DND-41 (cell line): ENCODE measurements at regions not wholly inside any gene's neighbourhood (a gene's known extent, or its start where the extent isn't known, plus 50 kb on each side); places are given as distances from the start of the nearest gene placed in this dataset.

Source experiments
- ATAC-seq: fragments of 200-7000 bp; cut with Tn5 transposase; 3 replicates; pipeline ENCODE4 v1.9.1; 2021; ENCODE audit warnings: low read depth; ENCODE audit not compliant: insufficient read depth
- DNase-seq: peaks from one replicate; pipeline ENCODE4 v3.0.0-alpha.2; 2020
- H2AFZ ChIP-seq: 2 replicates; pipeline ENCODE4 v1.6.0; 2012; ENCODE audit warnings: low read depth, low read length
- H3K27ac ChIP-seq: 2 replicates; pipeline ENCODE4 v1.5.1; 2012; ENCODE audit warnings: low read length, inconsistent platforms
- H3K27me3 ChIP-seq: fragments of 200-600 bp; sonication (generic); 2 replicates; pipeline ENCODE4 v1.6.0; 2012; ENCODE audit warnings: low read length, mild to moderate bottlenecking, inconsistent platforms; ENCODE audit not compliant: insufficient read depth, poor library complexity
- H3K36me3 ChIP-seq: 2 replicates; pipeline ENCODE4 v1.5.1; 2012; ENCODE audit warnings: low read length, inconsistent platforms; ENCODE audit not compliant: insufficient read depth
- H3K4me1 ChIP-seq: 2 replicates; pipeline ENCODE4 v1.5.1; 2012; ENCODE audit warnings: mild to moderate bottlenecking, low read length; ENCODE audit not compliant: insufficient read depth
- H3K4me2 ChIP-seq: 2 replicates; pipeline ENCODE4 v1.6.0; 2012; ENCODE audit warnings: mild to moderate bottlenecking, moderate library complexity, low read length, inconsistent platforms; ENCODE audit not compliant: insufficient read depth
- H3K4me3 ChIP-seq, 2 experiments: fragments of 200-600 bp in 1 of 2; shearing (Covaris generic) in 1 of 2; 2 replicates each; pipeline ENCODE4 v1.5.1; 2012 to 2016; ENCODE audit warnings: inconsistent platforms in 2 of 2, low read length in 2 of 2, mild to moderate bottlenecking in 2 of 2, low read depth in 1 of 2, moderate library complexity in 1 of 2
- H3K79me2 ChIP-seq: 2 replicates; pipeline ENCODE4 v1.6.0; 2012; ENCODE audit warnings: low read length, inconsistent platforms; ENCODE audit not compliant: insufficient read depth
- H3K9ac ChIP-seq: 2 replicates; pipeline ENCODE4 v1.6.0; 2012; ENCODE audit warnings: low read depth, mild to moderate bottlenecking, inconsistent platforms, low read length, moderate library complexity
- H3K9me3 ChIP-seq: 2 replicates; pipeline ENCODE4 v1.5.1; 2012; ENCODE audit warnings: low read length, moderate library complexity, mild to moderate bottlenecking, inconsistent platforms; ENCODE audit not compliant: insufficient read depth, severe bottlenecking
- H4K20me1 ChIP-seq: 2 replicates; pipeline ENCODE4 v1.6.0; 2012; ENCODE audit warnings: low read length; ENCODE audit not compliant: insufficient read depth
- EZH2 ChIP-seq: IDR thresholded peaks from 3 replicates; pipeline ENCODE4 v1.6.1; 2012; ENCODE audit warnings: borderline replicate concordance, low read depth, mild to moderate bottlenecking, moderate library complexity, low read length, inconsistent platforms; ENCODE audit not compliant: severe bottlenecking
- TF ChIP-seq, protein P1 (sequence below): IDR thresholded peaks from 2 replicates; pipeline ENCODE4 v1.5.1; 2012; ENCODE audit warnings: borderline replicate concordance, low read length, moderate library complexity, mild to moderate bottlenecking; ENCODE audit not compliant: poor library complexity, severe bottlenecking; ENCODE audit errors: extremely low read depth

GRCh38 chr2:187056416-187057334 lies 207.7 kb upstream of the ZSWIM2 start:
- Histone ChIP-seq H3K27me3 (no peaks in the 10 kb centered on the region), H3K36me3 (no peaks in the 10 kb centered on the region), H2AFZ (no peak overlapping the region), H3K9ac (no peak overlapping the region), H3K27ac (no peak overlapping the region), H3K9me3 (no peaks in the 10 kb centered on the region), H3K4me3 (no peak overlapping the region), H3K4me1 (no peaks in the 10 kb centered on the region), H3K4me2 (no peak overlapping the region), H4K20me1 (no peaks in the 10 kb centered on the region), H3K79me2 (no peaks in the 10 kb centered on the region)
- DNase-seq (no peak), ATAC-seq (no peak)
- no peak for TF ChIP-seq EZH2
- TF ChIP-seq, protein P1, sequence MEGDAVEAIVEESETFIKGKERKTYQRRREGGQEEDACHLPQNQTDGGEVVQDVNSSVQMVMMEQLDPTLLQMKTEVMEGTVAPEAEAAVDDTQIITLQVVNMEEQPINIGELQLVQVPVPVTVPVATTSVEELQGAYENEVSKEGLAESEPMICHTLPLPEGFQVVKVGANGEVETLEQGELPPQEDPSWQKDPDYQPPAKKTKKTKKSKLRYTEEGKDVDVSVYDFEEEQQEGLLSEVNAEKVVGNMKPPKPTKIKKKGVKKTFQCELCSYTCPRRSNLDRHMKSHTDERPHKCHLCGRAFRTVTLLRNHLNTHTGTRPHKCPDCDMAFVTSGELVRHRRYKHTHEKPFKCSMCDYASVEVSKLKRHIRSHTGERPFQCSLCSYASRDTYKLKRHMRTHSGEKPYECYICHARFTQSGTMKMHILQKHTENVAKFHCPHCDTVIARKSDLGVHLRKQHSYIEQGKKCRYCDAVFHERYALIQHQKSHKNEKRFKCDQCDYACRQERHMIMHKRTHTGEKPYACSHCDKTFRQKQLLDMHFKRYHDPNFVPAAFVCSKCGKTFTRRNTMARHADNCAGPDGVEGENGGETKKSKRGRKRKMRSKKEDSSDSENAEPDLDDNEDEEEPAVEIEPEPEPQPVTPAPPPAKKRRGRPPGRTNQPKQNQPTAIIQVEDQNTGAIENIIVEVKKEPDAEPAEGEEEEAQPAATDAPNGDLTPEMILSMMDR = no peak

DNA sequence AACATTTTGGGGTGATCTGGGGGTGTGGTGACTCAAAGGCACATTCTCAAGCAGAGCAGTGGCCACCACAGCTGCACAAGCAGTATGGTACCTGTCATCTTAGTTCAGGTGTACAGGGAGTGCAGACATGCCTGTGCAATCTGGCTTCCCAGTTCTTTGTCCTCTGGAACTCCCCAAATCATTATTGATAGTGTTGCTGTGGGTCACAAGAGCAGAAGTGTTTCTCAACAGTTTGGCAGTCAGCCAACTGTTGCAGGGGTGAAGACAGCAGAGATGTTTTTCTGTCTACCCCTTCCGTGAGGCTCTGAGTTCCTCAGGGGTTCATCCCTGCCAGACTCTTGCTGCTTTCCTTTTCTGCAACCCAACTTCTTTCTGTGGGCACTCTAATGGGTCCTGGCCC lies 206.5 kb upstream of the ZSWIM2 start:
- Histone ChIP-seq H4K20me1 (no peaks in the 10 kb centered on the region), H3K4me3 (no peak overlapping the region), H3K9ac (no peak overlapping the region), H2AFZ (no peak overlapping the region), H3K27me3 (no peaks in the 10 kb centered on the region), H3K79me2 (no peaks in the 10 kb centered on the region), H3K36me3 (no peaks in the 10 kb centered on the region), H3K4me2 (no peak overlapping the region), H3K27ac (no peak overlapping the region), H3K9me3 (no peaks in the 10 kb centered on the region), H3K4me1 (no peaks in the 10 kb centered on the region)
- DNase-seq = no peak
- no peak for TF ChIP-seq EZH2
- TF ChIP-seq, protein P1 = no peak
- no peak for ATAC-seq

DNA sequence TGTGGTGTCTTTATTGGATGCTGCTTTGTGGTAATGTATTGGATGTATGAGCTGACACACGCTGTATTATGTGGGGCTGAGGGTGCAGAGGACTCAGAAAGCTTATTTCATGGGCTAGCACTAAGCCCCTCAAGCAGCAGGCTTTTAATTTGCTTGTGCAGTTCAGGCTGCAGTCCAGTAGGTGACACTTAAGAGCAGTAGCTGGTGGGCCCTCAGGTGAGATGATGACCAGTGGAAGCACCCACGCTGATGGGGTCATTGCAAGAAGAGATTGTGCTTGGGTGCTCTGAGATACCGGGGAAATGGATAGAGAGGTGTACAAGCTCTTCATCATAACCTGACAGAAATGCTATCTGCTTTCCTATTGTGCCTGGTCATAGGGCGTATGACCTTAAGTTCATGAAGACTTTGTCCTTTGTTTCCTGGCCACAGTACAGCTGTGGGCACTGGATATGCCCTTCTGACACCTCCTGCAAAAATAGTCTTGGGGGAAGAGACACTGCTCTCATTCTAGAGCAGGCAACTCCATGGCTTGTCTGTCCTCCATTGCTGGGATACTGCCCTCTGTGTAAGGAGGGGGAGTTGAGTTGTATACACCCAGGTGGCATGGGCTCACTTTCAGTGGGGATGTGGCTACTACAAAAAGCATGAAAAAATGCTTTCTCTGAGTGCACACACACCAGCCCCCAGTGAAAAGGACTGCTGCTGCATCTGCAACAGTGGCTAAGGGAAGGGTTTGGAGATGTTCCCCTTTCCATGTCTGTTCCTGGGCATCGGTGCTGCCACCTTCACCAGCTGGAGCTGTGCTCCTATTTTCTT lies 205.7 kb upstream of the ZSWIM2 start:
- Histone ChIP-seq H3K4me1 (no peaks in the 10 kb centered on the region), H3K27me3 (no peaks in the 10 kb centered on the region), H3K9me3 (no peaks in the 10 kb centered on the region), H2AFZ (no peak overlapping the region), H4K20me1 (no peaks in the 10 kb centered on the region), H3K4me3 (no peak overlapping the region), H3K4me2 (no peak overlapping the region), H3K9ac (no peak overlapping the region), H3K79me2 (no peaks in the 10 kb centered on the region), H3K27ac (no peak overlapping the region), H3K36me3 (no peaks in the 10 kb centered on the region)
- ATAC-seq = no peak
- TF ChIP-seq, protein P1 = no peak
- TF ChIP-seq EZH2 = no peak
- DNase-seq = no peak
